Breast epithelium (tissue), 3 donors: ENCODE measurements at regions not wholly inside any gene's neighbourhood (a gene's known extent, or its start where the extent isn't known, plus 50 kb on each side); places are given as distances from the start of the nearest gene placed in this dataset.

ENCODE experiments used
- POLR2A ChIP-seq: fragments of 450-650 bp; IDR thresholded peaks from one replicate; pipeline ENCODE4 v1.6.1; 2016; ENCODE audit warnings: antibody characterized with exemption, mild to moderate bottlenecking, moderate library complexity
- POLR2AphosphoS5 ChIP-seq, 3 donors: sonication (generic); formaldehyde crosslinking; IDR thresholded peaks; one replicate each; pipeline ENCODE4 v1.6.1; 2017; ENCODE audit warnings: antibody characterized with exemption in 3 of 3
- TF ChIP-seq, protein P1 (sequence below), 3 donors: fragments of 450-650 bp; IDR thresholded peaks; one replicate each; pipeline ENCODE4 v1.5.1; 2016 to 2017; ENCODE audit warnings: antibody characterized with exemption in 3 of 3, mild to moderate bottlenecking in 3 of 3, moderate library complexity in 3 of 3

DNA sequence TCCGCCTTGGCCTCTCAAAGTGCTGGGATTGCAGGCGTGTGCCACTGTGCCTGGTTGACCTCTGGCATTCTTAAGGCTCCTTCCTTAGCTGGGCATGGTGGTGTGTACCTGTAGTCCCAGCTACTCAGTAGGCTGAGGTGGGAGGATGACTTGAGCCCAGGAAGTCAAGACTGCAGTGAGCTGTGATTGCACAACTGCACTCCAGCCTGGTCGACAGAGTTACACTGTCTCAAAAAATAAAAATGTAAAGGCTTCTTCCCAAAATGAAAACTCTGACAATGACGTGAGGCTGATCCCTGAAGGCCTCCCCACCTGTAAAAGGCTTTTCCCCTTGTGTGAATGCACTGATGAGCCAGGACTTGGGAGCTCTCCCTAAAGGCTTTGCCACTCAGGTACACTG lies 62.4 kb downstream of the ZBTB9 start:
- TF ChIP-seq POLR2A (no peak), POLR2AphosphoS5 (IDR thresholded peaks at IDR 0.05) (no peak)
- TF ChIP-seq, protein P1, sequence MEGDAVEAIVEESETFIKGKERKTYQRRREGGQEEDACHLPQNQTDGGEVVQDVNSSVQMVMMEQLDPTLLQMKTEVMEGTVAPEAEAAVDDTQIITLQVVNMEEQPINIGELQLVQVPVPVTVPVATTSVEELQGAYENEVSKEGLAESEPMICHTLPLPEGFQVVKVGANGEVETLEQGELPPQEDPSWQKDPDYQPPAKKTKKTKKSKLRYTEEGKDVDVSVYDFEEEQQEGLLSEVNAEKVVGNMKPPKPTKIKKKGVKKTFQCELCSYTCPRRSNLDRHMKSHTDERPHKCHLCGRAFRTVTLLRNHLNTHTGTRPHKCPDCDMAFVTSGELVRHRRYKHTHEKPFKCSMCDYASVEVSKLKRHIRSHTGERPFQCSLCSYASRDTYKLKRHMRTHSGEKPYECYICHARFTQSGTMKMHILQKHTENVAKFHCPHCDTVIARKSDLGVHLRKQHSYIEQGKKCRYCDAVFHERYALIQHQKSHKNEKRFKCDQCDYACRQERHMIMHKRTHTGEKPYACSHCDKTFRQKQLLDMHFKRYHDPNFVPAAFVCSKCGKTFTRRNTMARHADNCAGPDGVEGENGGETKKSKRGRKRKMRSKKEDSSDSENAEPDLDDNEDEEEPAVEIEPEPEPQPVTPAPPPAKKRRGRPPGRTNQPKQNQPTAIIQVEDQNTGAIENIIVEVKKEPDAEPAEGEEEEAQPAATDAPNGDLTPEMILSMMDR (IDR thresholded peaks at IDR 0.05) = no peak
